IMR-90 (cell line): ENCODE measurements at regions not wholly inside any gene's neighbourhood (a gene's known extent, or its start where the extent isn't known, plus 50 kb on each side); places are given as distances from the start of the nearest gene placed in this dataset.

Experiments used
- ATAC-seq: fragments of 200-7000 bp; cut with Tn5 transposase; 2 replicates; pipeline ENCODE4 v1.9.1; 2020; ENCODE audit warnings: low read depth, mild to moderate bottlenecking, moderate library complexity
- BruUV-seq: library from RNA; stranded (reverse); fragments of 400-500 nt; replicated peaks from 2 replicates; lab custom pipeline; 2021; lab: Mats Ljungman, UMichigan
- CTCF ChIA-PET: fragments of 300-600 bp; formaldehyde crosslinking; extraction: SDS; loops from one replicate; lab custom pipeline; 2021; ENCODE audit warnings: antibody characterized with exemption; lab: Yijun Ruan, JAX
- POLR2A ChIA-PET: fragments of 300-600 bp; sonication (Branson Sonifier 250); formaldehyde crosslinking; loops from one replicate; lab custom pipeline; 2022; ENCODE audit warnings: antibody characterized with exemption; ENCODE audit not compliant: unreplicated experiment; lab: Charles Lee
- DNase-seq: peaks from one replicate; pipeline ENCODE4 v3.0.0; 2013
- H2AFZ ChIP-seq: replicated peaks from 2 replicates; pipeline ENCODE3; 2013; ENCODE audit warnings: low read length, mild to moderate bottlenecking; ENCODE audit not compliant: poor library complexity
- H2AK5ac ChIP-seq: 2 replicates; pipeline ENCODE4 v1.6.1; 2013; ENCODE audit warnings: low read depth, low read length, inconsistent platforms
- H2AK9ac ChIP-seq: replicated peaks from 2 replicates; pipeline ENCODE3; 2013; ENCODE audit warnings: mild to moderate bottlenecking, low read depth, low read length, moderate library complexity; ENCODE audit not compliant: poor library complexity
- H2BK120ac ChIP-seq: 2 replicates; pipeline ENCODE4 v1.6.1; 2013; ENCODE audit warnings: low read depth, low read length, inconsistent platforms
- H2BK15ac ChIP-seq: 3 replicates; pipeline ENCODE4 v1.6.1; 2013; ENCODE audit warnings: low read depth, low read length, inconsistent platforms
- H2BK20ac ChIP-seq: 2 replicates; pipeline ENCODE4 v1.6.1; 2013; ENCODE audit warnings: low read depth, mild to moderate bottlenecking, inconsistent platforms, low read length, moderate library complexity
- H2BK5ac ChIP-seq: 2 replicates; pipeline ENCODE4 v1.6.1; 2013; ENCODE audit warnings: mild to moderate bottlenecking, low read depth, low read length, inconsistent platforms; ENCODE audit not compliant: poor library complexity, severe bottlenecking
- H3K14ac ChIP-seq: replicated peaks from 2 replicates; pipeline ENCODE4 v1.6.1; 2013; ENCODE audit warnings: low read depth, low read length, inconsistent platforms
- H3K18ac ChIP-seq: 2 replicates; pipeline ENCODE4 v1.6.1; 2013; ENCODE audit warnings: low read depth, low read length, control low read depth
- H3K23ac ChIP-seq: 2 replicates; pipeline ENCODE4 v1.6.1; 2013; ENCODE audit warnings: low read depth, low read length, inconsistent platforms
- H3K27ac ChIP-seq: 2 replicates; pipeline ENCODE4 v1.5.1; 2013; ENCODE audit warnings: mild to moderate bottlenecking, control low read depth, low read length; ENCODE audit not compliant: insufficient read depth
- H3K27me3 ChIP-seq: 2 replicates; pipeline ENCODE4 v1.6.1; 2013; ENCODE audit warnings: low read length; ENCODE audit not compliant: control insufficient read depth, insufficient read depth
- H3K36me3 ChIP-seq: 2 replicates; pipeline ENCODE4 v1.6.1; 2013; ENCODE audit warnings: low read length, mixed read lengths; ENCODE audit not compliant: control insufficient read depth, insufficient read depth
- H3K4ac ChIP-seq: 2 replicates; pipeline ENCODE4 v1.6.1; 2013; ENCODE audit warnings: low read depth, low read length, inconsistent platforms
- H3K4me1 ChIP-seq: 2 replicates; pipeline ENCODE4 v1.6.1; 2013; ENCODE audit warnings: low read length, mixed read lengths; ENCODE audit not compliant: control insufficient read depth, insufficient read depth
- H3K4me2 ChIP-seq: 2 replicates; pipeline ENCODE4 v1.6.1; 2013; ENCODE audit warnings: low read depth, mild to moderate bottlenecking, control low read depth, low read length, moderate library complexity
- H3K4me3 ChIP-seq: 2 replicates; pipeline ENCODE4 v1.5.1; 2013; ENCODE audit warnings: low read depth, mild to moderate bottlenecking, control low read depth, low read length, moderate library complexity; ENCODE audit not compliant: insufficient read depth
- H3K56ac ChIP-seq: 2 replicates; pipeline ENCODE4 v1.6.1; 2013; ENCODE audit warnings: low read length, inconsistent platforms; ENCODE audit not compliant: insufficient read depth; ENCODE audit errors: extremely low read depth
- H3K79me1 ChIP-seq, 2 experiments: 2 replicates each; pipeline ENCODE4 v1.6.1; 2013; ENCODE audit warnings: low read length in 2 of 2, inconsistent platforms in 1 of 2, low read depth in 1 of 2
- H3K9ac ChIP-seq: 2 replicates; pipeline ENCODE4 v1.6.1; 2013; ENCODE audit warnings: low read depth, low read length, control low read depth
- H3K9me1 ChIP-seq: 2 replicates; pipeline ENCODE4 v1.6.1; 2013; ENCODE audit warnings: low read length, inconsistent platforms; ENCODE audit not compliant: insufficient read depth
- H3K9me3 ChIP-seq: 2 replicates; pipeline ENCODE4 v1.6.1; 2013; ENCODE audit warnings: low read length; ENCODE audit not compliant: control insufficient read depth, insufficient read depth
- H4K20me1 ChIP-seq: 2 replicates; pipeline ENCODE4 v1.6.1; 2013; ENCODE audit warnings: low read length, inconsistent platforms; ENCODE audit not compliant: insufficient read depth
- H4K5ac ChIP-seq: 2 replicates; pipeline ENCODE4 v1.6.1; 2013; ENCODE audit warnings: mild to moderate bottlenecking, low read depth, low read length, control low read depth
- H4K8ac ChIP-seq, 2 experiments: 2 replicates each; pipeline ENCODE4 v1.6.1; 2013; ENCODE audit warnings: low read depth in 2 of 2, low read length in 2 of 2, control low read depth in 1 of 2, inconsistent platforms in 1 of 2
- H4K91ac ChIP-seq: 2 replicates; pipeline ENCODE4 v1.6.1; 2013; ENCODE audit warnings: low read depth, low read length, inconsistent platforms; ENCODE audit not compliant: insufficient read depth
- BHLHE40 ChIP-seq: fragments of 150-350 bp; IDR thresholded peaks from 2 replicates; pipeline ENCODE4 v1.6.1; 2016; ENCODE audit warnings: mild to moderate bottlenecking, low read depth, low read length
- CEBPB ChIP-seq: IDR thresholded peaks from 2 replicates; pipeline ENCODE4 v1.6.1; 2012; ENCODE audit warnings: low read depth, low read length, improper control_type of control experiment
- CHD1 ChIP-seq: IDR thresholded peaks from 2 replicates; pipeline ENCODE4 v1.6.1; 2012; ENCODE audit warnings: low read depth, low read length, improper control_type of control experiment
- CTCF ChIP-seq: conservative IDR thresholded peaks from 2 replicates; pipeline ENCODE4 v1.5.1; 2012; ENCODE audit warnings: mild to moderate bottlenecking, low read depth, low read length, improper control_type of control experiment
- ELK1 ChIP-seq: fragments of 150-350 bp; IDR thresholded peaks from 2 replicates; pipeline ENCODE4 v1.6.1; 2016; ENCODE audit warnings: low read depth, mild to moderate bottlenecking, low read length, moderate library complexity, borderline replicate concordance
- FOS ChIP-seq: fragments of 150-350 bp; IDR thresholded peaks from 2 replicates; pipeline ENCODE4 v1.6.1; 2016; ENCODE audit warnings: low read depth, low read length
- MAFK ChIP-seq: IDR thresholded peaks from 2 replicates; pipeline ENCODE4 v1.6.1; 2012; ENCODE audit warnings: low read depth, low read length, improper control_type of control experiment
- MAZ ChIP-seq: IDR thresholded peaks from 2 replicates; pipeline ENCODE4 v1.6.1; 2012; ENCODE audit warnings: low read depth, mild to moderate bottlenecking, low read length, improper control_type of control experiment, moderate library complexity, borderline replicate concordance
- MXI1 ChIP-seq: IDR thresholded peaks from 2 replicates; pipeline ENCODE4 v1.6.1; 2012; ENCODE audit warnings: low read depth, mild to moderate bottlenecking, low read length, moderate library complexity, borderline replicate concordance
- NFE2L2 ChIP-seq: fragments of 150-350 bp; IDR thresholded peaks from 2 replicates; pipeline ENCODE4 v1.6.1; 2016; ENCODE audit warnings: low read depth, mild to moderate bottlenecking, low read length
- POLR2A ChIP-seq: IDR thresholded peaks from 2 replicates; pipeline ENCODE4 v1.6.1; 2012; ENCODE audit warnings: mild to moderate bottlenecking, low read depth, low read length
- RAD21 ChIP-seq: IDR thresholded peaks from 2 replicates; pipeline ENCODE4 v1.6.1; 2012; ENCODE audit warnings: low read length, improper control_type of control experiment
- RCOR1 ChIP-seq: IDR thresholded peaks from 2 replicates; pipeline ENCODE4 v1.6.1; 2012; ENCODE audit warnings: mild to moderate bottlenecking, low read length, improper control_type of control experiment; ENCODE audit not compliant: insufficient replicate concordance
- RFX5 ChIP-seq: IDR thresholded peaks from 2 replicates; pipeline ENCODE4 v1.8.0; 2012; ENCODE audit warnings: low read depth, mild to moderate bottlenecking, low read length, moderate library complexity
- SMC3 ChIP-seq: fragments of 150-350 bp; IDR thresholded peaks from 2 replicates; pipeline ENCODE4 v1.6.1; 2016; ENCODE audit warnings: low read depth, mild to moderate bottlenecking, antibody characterized with exemption, low read length, moderate library complexity
- USF2 ChIP-seq: fragments of 150-350 bp; IDR thresholded peaks from 2 replicates; pipeline ENCODE4 v1.6.1; 2017; ENCODE audit warnings: mild to moderate bottlenecking, antibody characterized with exemption, low read length, low read depth
- WGBS, 2 experiments: methylation state at CpG; one replicate each; pipeline versions ENCODE4 v1.1.5 to v1.1.7; 2013; ENCODE audit warnings: missing lambda C conversion rate in 2 of 2; ENCODE audit not compliant: insufficient read length in 1 of 2; ENCODE audit errors: extremely low coverage in 2 of 2; 5-methylcytosine and 5-hydroxymethylcytosine counted together
- dilution Hi-C: fragments of 300-500 bp; cut with HindIII; formaldehyde crosslinking; loops from one replicate; pipeline ENCODE4 v1.14.3; 2018; ENCODE audit warnings: low sequenced_read_pairs; ENCODE audit not compliant: unreplicated experiment
- in situ Hi-C: fragments of 300-500 bp; cut with MboI; formaldehyde crosslinking; loops from 3 replicates; pipeline ENCODE4 v1.14.3; 2019; ENCODE audit warnings: low sequenced_read_pairs, inconsistent platforms, mixed read lengths
- intact Hi-C: fragments of 100-400 bp; cut with micrococcal nuclease; formaldehyde crosslinking; loops from 2 replicates; pipeline ENCODE4 v1.10.0; 2022

GRCh38 chr14:30138567-30138966 lies 210.9 kb upstream of the PRKD1 start:
- no peaks in the 10 kb centered on the region for H3K9me1 ChIP-seq
- intact Hi-C loops (no loop called here), in situ Hi-C loops (no loop called here), dilution Hi-C loops (no loop called here)
- H2AFZ ChIP-seq, result no peak overlapping the region
- H3K23ac ChIP-seq, result no peak overlapping the region
- DNase-seq (peak; percentile 49), ATAC-seq (peak; percentile 24; the same call in 1 of the 2 replicates)
- no CpG with 5 or more reads among the region's 1 CpG for WGBS, 2 experiments
- H3K9me3 ChIP-seq, result no peaks in the 10 kb centered on the region
- H2BK5ac ChIP-seq, result no peak overlapping the region
- H3K27ac ChIP-seq, result no peak overlapping the region
- 0 out of 2 replicates have a peak overlapping the region, but pooled peaks have one; percentile 8 for H3K14ac ChIP-seq
- ChIA-PET POLR2A (no interaction called here), CTCF (no interaction called here)
- H3K18ac ChIP-seq, result no peak overlapping the region; the same call in 1 of the 2 replicates
- H3K36me3 ChIP-seq, result no peaks in the 10 kb centered on the region
- H2AK9ac ChIP-seq, result no peak overlapping the region
- no peaks in the 10 kb centered on the region for H3K27me3 ChIP-seq
- no peaks in the 10 kb centered on the region for H3K79me1 ChIP-seq
- no peak overlapping the region for H2BK20ac ChIP-seq
- no peak overlapping the region for H2AK5ac ChIP-seq
- TF ChIP-seq CTCF, result no peak
- no peak for TF ChIP-seq MXI1
- no peak for TF ChIP-seq CHD1
- TF ChIP-seq NFE2L2, result no peak
- no peak for TF ChIP-seq RFX5
- TF ChIP-seq MAFK, result no peak
- TF ChIP-seq POLR2A, result no peak
- TF ChIP-seq RCOR1, result no peak
- no peak for TF ChIP-seq SMC3
- no peak for TF ChIP-seq USF2
- no peak for TF ChIP-seq RAD21
- TF ChIP-seq FOS, result no peak
- TF ChIP-seq MAZ, result no peak
- no peak for TF ChIP-seq ELK1
- no peak for TF ChIP-seq CEBPB
- TF ChIP-seq BHLHE40, result no peak
- no TSS peak for BruUV-seq
- H3K4ac ChIP-seq, result no peak overlapping the region
- H3K56ac ChIP-seq, result no peak overlapping the region
- no peaks in the 10 kb centered on the region for H3K4me1 ChIP-seq
- H2BK120ac ChIP-seq, result no peak overlapping the region
- H3K9ac ChIP-seq, result no peak overlapping the region
- no peak overlapping the region for H3K4me2 ChIP-seq
- H2BK15ac ChIP-seq, result no peak overlapping the region
- H4K20me1 ChIP-seq, result no peaks in the 10 kb centered on the region
- H4K8ac ChIP-seq, result no peak overlapping the region
- H4K5ac ChIP-seq, result no peak overlapping the region
- H4K91ac ChIP-seq, result no peak overlapping the region
- no peak overlapping the region for H3K4me3 ChIP-seq
